PC-3 (cell line): ENCODE measurements at regions not wholly inside any gene's neighbourhood (a gene's known extent, or its start where the extent isn't known, plus 50 kb on each side); places are given as distances from the start of the nearest gene placed in this dataset.

Experiments used
- ATAC-seq: fragments of 200-7000 bp; cut with Tn5 transposase; 2 replicates; pipeline ENCODE4 v1.9.1; 2020; ENCODE audit warnings: mild to moderate bottlenecking, moderate library complexity
- BruUV-seq: library from RNA; stranded (reverse); fragments of 400-500 nt; replicated peaks from 2 replicates; lab custom pipeline; 2021; lab: Mats Ljungman, UMichigan
- CTCF ChIA-PET: fragments of 300-600 bp; sonication (Branson Sonifier 250); formaldehyde crosslinking; loops from one replicate; lab custom pipeline; 2022; ENCODE audit warnings: antibody characterized with exemption; lab: Charles Lee
- POLR2A ChIA-PET: fragments of 300-600 bp; sonication (Branson Sonifier 250); formaldehyde crosslinking; loops from one replicate; lab custom pipeline; 2022; ENCODE audit warnings: antibody characterized with exemption; ENCODE audit not compliant: unreplicated experiment; lab: Charles Lee
- DNase-seq: peaks from one replicate; pipeline ENCODE4 v3.0.0-alpha.2; 2015
- H2AFZ ChIP-seq: fragments of 300-600 bp; sonication (generic); 2 replicates; pipeline ENCODE4 v1.6.0; 2016; ENCODE audit warnings: antibody characterized with exemption, low read length
- H3F3A ChIP-seq: fragments of 300-600 bp; sonication (generic); one replicate; pipeline ENCODE4 v1.6.0; 2017; ENCODE audit warnings: antibody characterized with exemption, low read length, control low read depth, mild to moderate bottlenecking; ENCODE audit not compliant: unreplicated experiment
- H3K27ac ChIP-seq: fragments of 300-600 bp; sonication (generic); 2 replicates; pipeline ENCODE4 v1.5.1; 2016; ENCODE audit warnings: mild to moderate bottlenecking, low read length
- H3K27me3 ChIP-seq: fragments of 300-600 bp; sonication (generic); 2 replicates; pipeline ENCODE4 v1.6.1; 2016; ENCODE audit warnings: low read length, mixed read lengths
- H3K36me3 ChIP-seq: fragments of 300-600 bp; sonication (generic); 2 replicates; pipeline ENCODE4 v1.6.1; 2016; ENCODE audit warnings: low read depth, mixed run types, low read length, mixed read lengths
- H3K4me1 ChIP-seq: fragments of 300-600 bp; sonication (generic); 2 replicates; pipeline ENCODE4 v1.5.1; 2016; ENCODE audit warnings: low read length; ENCODE audit not compliant: insufficient read depth
- H3K4me2 ChIP-seq: fragments of 300-600 bp; sonication (generic); 2 replicates; pipeline ENCODE4 v1.6.0; 2016; ENCODE audit warnings: low read length
- H3K4me3 ChIP-seq: fragments of 300-600 bp; sonication (generic); 2 replicates; pipeline ENCODE4 v1.5.1; 2016; ENCODE audit warnings: mild to moderate bottlenecking, low read length, mixed read lengths
- H3K79me2 ChIP-seq: fragments of 300-600 bp; sonication (generic); 2 replicates; pipeline ENCODE4 v1.6.1; 2017; ENCODE audit warnings: low read length, mixed read lengths
- H3K9ac ChIP-seq: fragments of 300-600 bp; sonication (generic); 2 replicates; pipeline ENCODE4 v1.6.0; 2016; ENCODE audit warnings: mild to moderate bottlenecking, low read length
- H3K9me2 ChIP-seq: fragments of 300-600 bp; sonication (generic); replicated peaks from 2 replicates; pipeline ENCODE4 v1.6.1; 2016; ENCODE audit warnings: mixed run types, low read length, mixed read lengths
- H3K9me3 ChIP-seq: fragments of 300-600 bp; sonication (generic); 2 replicates; pipeline ENCODE4 v1.6.1; 2016; ENCODE audit warnings: low read length, mixed read lengths
- H4K20me1 ChIP-seq: fragments of 300-600 bp; sonication (generic); 2 replicates; pipeline ENCODE4 v1.6.1; 2016; ENCODE audit warnings: low read length, mixed read lengths
- CTCF ChIP-seq: fragments of 300-600 bp; sonication (generic); conservative IDR thresholded peaks from 2 replicates; pipeline ENCODE4 v1.5.1; 2017; ENCODE audit warnings: antibody characterized with exemption, low read depth, mild to moderate bottlenecking, low read length
- EZH2 ChIP-seq: fragments of 300-600 bp; sonication (generic); IDR thresholded peaks from one replicate; pipeline ENCODE4 v1.6.1; 2017; ENCODE audit warnings: antibody characterized with exemption, mild to moderate bottlenecking, low read length; ENCODE audit not compliant: unreplicated experiment
- EZH2phosphoT487 ChIP-seq: fragments of 300-600 bp; sonication (generic); IDR thresholded peaks from 2 replicates; pipeline ENCODE4 v1.6.1; 2018; ENCODE audit warnings: mild to moderate bottlenecking, antibody characterized with exemption, low read length, borderline replicate concordance
- intact Hi-C: fragments of 100-400 bp; cut with micrococcal nuclease; formaldehyde crosslinking; loops from 2 replicates; pipeline ENCODE4 v1.9.0; 2023

GRCh38 chr3:13717222-13717895 lies 162.5 kb downstream of the WNT7A start:
- Histone ChIP-seq H3K9me3 (peaks cover 4% of the 10 kb centered on the region; the same call in 1 of the 2 replicates), H3K9me2 (no peaks in the 10 kb centered on the region), H3F3A (no peaks in the 10 kb centered on the region), H3K27ac (no peak overlapping the region), H3K9ac (no peak overlapping the region), H3K27me3 (no peaks in the 10 kb centered on the region), H3K36me3 (no peaks in the 10 kb centered on the region), H3K4me2 (no peak overlapping the region), H3K4me1 (no peaks in the 10 kb centered on the region), H3K79me2 (no peaks in the 10 kb centered on the region), H2AFZ (no peak overlapping the region), H3K4me3 (no peak overlapping the region), H4K20me1 (no peaks in the 10 kb centered on the region)
- no peak for TF ChIP-seq CTCF
- no peak for TF ChIP-seq EZH2
- TF ChIP-seq EZH2phosphoT487, result no peak
- intact Hi-C loops, result no loop called here
- no peak for DNase-seq
- BruUV-seq, result no TSS peak
- CTCF ChIA-PET, result no interaction called here
- POLR2A ChIA-PET, result no interaction called here
- ATAC-seq, result no peak

- H3K4me3 ChIP-seq, result no peak overlapping the region
- H3K9me3 ChIP-seq, result no peaks in the 10 kb centered on the region
- no peak overlapping the region for H3K9ac ChIP-seq
- H3K4me1 ChIP-seq, result no peaks in the 10 kb centered on the region
- no peaks in the 10 kb centered on the region for H4K20me1 ChIP-seq
- H3K27me3 ChIP-seq, result no peaks in the 10 kb centered on the region
- no peak overlapping the region for H3K4me2 ChIP-seq
- H3K79me2 ChIP-seq, result no peaks in the 10 kb centered on the region
- BruUV-seq, result no TSS peak
- POLR2A ChIA-PET, result no interaction called here
- intact Hi-C loops, result no loop called here
- H2AFZ ChIP-seq, result no peak overlapping the region
- H3F3A ChIP-seq, result no peaks in the 10 kb centered on the region
- CTCF ChIA-PET, result no interaction called here
- H3K9me2 ChIP-seq, result no peaks in the 10 kb centered on the region
- TF ChIP-seq CTCF (no peak), EZH2 (no peak), EZH2phosphoT487 (no peak)
- no peak for DNase-seq
- no peaks in the 10 kb centered on the region for H3K36me3 ChIP-seq
- ATAC-seq, result no peak; the same call in 1 of the 2 replicates
- no peak overlapping the region for H3K27ac ChIP-seq
Measured at GRCh38 chr3:13716540-13717221, 163.2 kb downstream of the WNT7A start.

- Histone ChIP-seq H3K27me3 (no peaks in the 10 kb centered on the region), H3K27ac (no peak overlapping the region), H3K4me3 (no peak overlapping the region), H3K36me3 (no peaks in the 10 kb centered on the region), H3K9me2 (no peaks in the 10 kb centered on the region), H3K9me3 (no peaks in the 10 kb centered on the region), H3K4me1 (no peaks in the 10 kb centered on the region), H2AFZ (no peak overlapping the region), H4K20me1 (no peaks in the 10 kb centered on the region), H3K9ac (no peak overlapping the region), H3F3A (no peaks in the 10 kb centered on the region), H3K79me2 (no peaks in the 10 kb centered on the region), H3K4me2 (no peak overlapping the region)
- ATAC-seq, result no peak
- TF ChIP-seq EZH2phosphoT487, result no peak
- TF ChIP-seq CTCF, result no peak
- TF ChIP-seq EZH2, result no peak
- BruUV-seq, result no TSS peak
- intact Hi-C loops, result no loop called here
- CTCF ChIA-PET, result no interaction called here
- DNase-seq, result no peak
- POLR2A ChIA-PET, result no interaction called here
Measured at GRCh38 chr3:13715961-13716360, 163.9 kb downstream of the WNT7A start.
